ENCODE measurements at regions not wholly inside any gene's neighbourhood (a gene's known extent, or its start where the extent isn't known, plus 50 kb on each side); places are given as distances from the start of the nearest gene placed in this dataset.
"Not testable (repeated sequence)": the region's sequence is repeated elsewhere in the genome, so short reads cannot be mapped to it uniquely, and the experiment has no call there.

- DNase-seq (ENCODE audit: low read depth): no peak
These were observed 891.1 kb upstream of the AUTS2 start for GRCh38 chr7:68707159-68707558.

GRCh38 chr7:68707958-68708357 is 890.3 kb upstream of the AUTS2 start:
- no peak for DNase-seq (ENCODE audit: low read depth)

GRCh38 chr7:68712956-68713495 is 885.2 kb upstream of the AUTS2 start:
- no peak for DNase-seq (ENCODE audit: low read depth)

GRCh38 chr7:68714135-68714534 is 884.1 kb upstream of the AUTS2 start:
- DNase-seq (ENCODE audit: low read depth): not testable (repeated sequence)

DNA sequence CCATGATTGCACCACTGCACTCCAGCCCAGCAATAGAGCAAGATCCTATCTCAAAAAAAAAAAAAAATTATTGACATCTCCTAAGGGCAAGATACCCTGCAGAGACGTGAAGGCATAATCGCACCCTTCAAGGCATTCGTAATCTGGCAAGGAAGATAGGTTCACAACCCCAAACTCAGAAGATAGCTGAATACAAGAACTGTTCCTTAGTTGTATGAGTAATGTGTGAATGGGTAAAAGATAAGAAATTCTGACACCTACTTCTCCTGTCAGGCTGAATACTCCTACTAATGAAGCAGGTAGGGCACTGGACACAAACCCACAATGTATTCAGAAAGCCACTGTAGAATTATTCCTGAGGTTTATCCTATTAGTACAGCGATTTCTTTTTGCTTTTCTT is 882.4 kb upstream of the AUTS2 start:
- no peak for DNase-seq (ENCODE audit: low read depth)

GRCh38 chr7:68717176-68717575 is 881.1 kb upstream of the AUTS2 start:
- no peak for DNase-seq (ENCODE audit: low read depth)

DNA sequence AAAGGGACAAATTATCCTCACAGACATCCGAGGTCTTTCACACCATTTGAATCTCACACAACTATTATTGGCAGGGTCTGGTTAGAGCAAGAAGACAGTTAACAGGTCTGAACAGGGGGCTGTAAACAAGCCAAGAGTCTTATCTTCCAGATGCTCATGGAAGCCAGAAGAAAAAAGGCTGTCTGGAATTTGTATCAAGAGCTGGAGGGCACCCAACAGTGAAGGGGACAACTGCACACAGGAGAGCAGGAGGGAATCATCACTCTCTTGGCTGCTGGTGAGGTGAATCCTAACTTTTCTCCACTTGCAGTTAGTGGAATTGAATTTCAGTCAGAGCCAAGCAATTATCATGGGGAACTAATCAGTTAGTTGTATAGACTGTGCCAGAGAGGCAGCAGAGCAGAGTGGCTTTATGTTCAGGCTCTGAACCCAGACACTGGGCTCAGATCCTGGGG is 880.2 kb upstream of the AUTS2 start:
- no peak for DNase-seq (ENCODE audit: low read depth)

- no peak for DNase-seq (ENCODE audit: low read depth)
These were observed 877.6 kb upstream of the AUTS2 start for GRCh38 chr7:68720697-68721096.

DNA sequence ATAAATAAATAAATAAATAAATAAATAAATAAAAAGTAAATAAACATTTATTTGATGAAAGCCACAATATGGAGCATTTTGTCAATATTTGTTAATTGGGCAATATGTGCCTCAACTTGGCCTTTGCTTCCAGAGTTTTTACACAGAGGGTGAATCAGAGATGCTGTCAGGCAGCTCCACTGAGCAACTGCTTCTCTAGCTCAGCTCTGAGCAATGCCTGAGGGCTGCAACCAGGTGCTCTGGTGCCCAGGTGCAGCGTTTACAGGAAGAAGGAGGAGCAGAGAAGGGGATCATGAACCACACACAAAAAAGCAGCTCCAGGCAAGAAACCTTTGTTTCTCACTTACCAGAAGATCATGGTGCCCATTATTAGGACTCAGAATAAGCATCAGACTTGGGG is 876.2 kb upstream of the AUTS2 start:
- DNase-seq (ENCODE audit: low read depth): no peak

- no peak for DNase-seq (ENCODE audit: low read depth)
These were observed 873.3 kb upstream of the AUTS2 start for GRCh38 chr7:68724965-68725364.

- DNase-seq (ENCODE audit: low read depth): no peak
These were observed 872.2 kb upstream of the AUTS2 start for GRCh38 chr7:68725843-68726785.

- not testable (repeated sequence) for DNase-seq (ENCODE audit: low read depth)
These were observed 869.6 kb upstream of the AUTS2 start for GRCh38 chr7:68728720-68729119.

DNA sequence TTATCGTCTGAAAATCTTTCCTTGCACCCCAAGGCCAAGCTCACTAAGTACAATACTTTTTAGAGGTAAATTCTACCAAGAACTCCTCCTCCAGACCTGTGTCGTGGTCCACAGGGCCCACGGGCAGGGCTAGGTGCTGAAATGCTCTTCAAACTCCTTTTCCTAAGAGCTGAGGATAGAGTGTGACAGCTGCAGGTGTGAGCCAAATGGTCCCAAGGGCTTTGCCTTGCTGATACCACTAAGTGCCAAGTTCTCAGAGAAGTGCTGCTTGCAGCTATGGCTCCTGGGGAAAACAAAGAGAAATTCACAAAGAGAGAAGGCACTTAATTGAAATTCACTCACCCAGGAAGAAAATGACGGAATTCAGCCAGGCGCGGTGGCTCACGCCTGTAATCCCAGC is 868.9 kb upstream of the AUTS2 start:
- no peak for DNase-seq (ENCODE audit: low read depth)

DNA sequence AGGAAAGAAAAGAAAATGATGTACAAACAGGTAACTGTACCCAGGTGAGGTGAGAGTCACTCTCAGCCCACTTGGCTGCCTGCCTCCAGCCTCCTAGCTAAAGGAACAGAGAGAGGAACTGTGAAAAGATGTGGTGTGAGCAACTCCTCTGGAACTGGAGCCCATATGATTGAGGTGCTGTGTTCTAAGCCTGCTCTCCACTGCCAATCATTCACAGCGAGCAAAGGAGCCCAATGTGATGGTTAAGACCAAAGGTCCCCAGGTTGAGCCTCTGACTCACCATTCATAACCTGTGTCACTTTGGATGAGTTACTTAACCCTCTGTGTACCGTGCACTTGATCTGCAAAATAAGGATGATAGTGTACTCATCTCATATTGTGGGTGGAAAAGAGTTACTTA is 868.1 kb upstream of the AUTS2 start:
- no peak for DNase-seq (ENCODE audit: low read depth)

GRCh38 chr7:68730964-68731363 is 867.3 kb upstream of the AUTS2 start:
- DNase-seq (ENCODE audit: low read depth): no peak

DNA sequence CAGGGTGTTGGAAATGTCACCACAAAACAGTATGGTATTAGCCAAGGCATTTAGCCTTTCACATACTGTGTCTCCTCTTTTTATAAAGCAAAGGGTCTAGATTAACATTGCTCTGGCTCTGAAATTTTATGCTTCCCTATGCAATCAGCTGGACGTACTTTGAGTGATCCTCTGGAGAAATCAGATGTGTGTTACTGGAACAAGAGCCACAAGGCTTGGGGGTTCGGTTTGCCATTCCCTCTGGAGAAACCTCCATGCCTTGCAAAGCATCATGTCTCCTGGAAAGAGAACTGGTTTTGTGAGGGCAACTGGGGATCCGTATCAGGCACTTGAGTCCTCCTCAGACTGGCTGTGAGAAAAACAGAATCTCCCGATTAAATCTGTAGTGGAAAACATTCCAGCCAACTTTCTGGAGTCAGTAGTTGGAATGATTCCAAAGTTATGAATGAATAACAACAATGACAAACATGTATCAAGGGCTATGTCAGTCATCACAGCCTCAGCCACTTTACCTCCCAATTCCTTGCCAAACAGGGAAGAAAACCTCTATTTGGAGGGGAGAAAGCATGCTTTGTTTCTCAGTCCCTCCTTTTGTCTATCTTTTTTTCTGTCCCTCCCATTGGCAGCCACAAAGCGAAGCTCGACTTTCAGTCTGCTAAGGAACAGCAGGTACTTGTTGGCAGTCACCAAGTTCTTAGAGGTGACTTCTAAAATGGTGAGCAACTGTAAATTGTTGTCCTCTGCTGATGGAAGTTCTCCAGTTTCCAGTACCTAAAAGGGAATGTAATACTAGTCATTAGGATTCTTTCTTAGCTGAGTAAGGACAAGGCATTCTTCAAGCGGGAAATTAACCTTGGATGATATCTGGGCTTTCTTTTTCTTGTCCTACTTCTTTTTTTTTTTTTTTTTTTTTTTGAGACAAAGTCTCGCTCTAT is 864.8 kb upstream of the AUTS2 start:
- no peak for DNase-seq (ENCODE audit: low read depth)

DNA sequence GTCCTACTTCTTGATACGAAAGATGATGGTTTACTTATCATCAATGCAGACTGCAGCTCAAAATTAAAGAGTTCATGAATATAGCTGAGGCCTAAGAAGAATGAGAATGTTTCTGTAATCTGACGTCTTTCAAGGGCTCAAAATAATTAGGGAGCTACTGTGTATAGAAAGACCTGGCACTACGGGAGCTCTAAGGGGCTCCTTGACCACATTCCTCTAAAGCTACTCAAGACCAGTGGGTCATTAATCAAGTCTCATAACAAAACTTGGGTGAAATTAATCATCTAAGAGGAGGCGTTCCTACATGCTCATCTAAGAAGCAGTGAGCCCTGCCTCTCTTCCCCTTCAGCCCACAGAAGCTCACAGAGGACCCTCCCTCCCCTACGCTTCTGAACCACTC is 863.8 kb upstream of the AUTS2 start:
- DNase-seq (ENCODE audit: low read depth): no peak

- no peak for DNase-seq (ENCODE audit: low read depth)
These were observed 859.0 kb upstream of the AUTS2 start for GRCh38 chr7:68739306-68739705.

- DNase-seq (ENCODE audit: low read depth): no peak
These were observed 854.2 kb upstream of the AUTS2 start for GRCh38 chr7:68744036-68744435.

GRCh38 chr7:68748934-68749900 is 849.1 kb upstream of the AUTS2 start:
- no peak for DNase-seq (ENCODE audit: low read depth)

- no peak for DNase-seq (ENCODE audit: low read depth)
These were observed 845.6 kb upstream of the AUTS2 start for GRCh38 chr7:68752485-68753178.
